GM18870 (cell line): ENCODE measurements at regions not wholly inside any gene's neighbourhood (a gene's known extent, or its start where the extent isn't known, plus 50 kb on each side); places are given as distances from the start of the nearest gene placed in this dataset.

Experiments used
- ATAC-seq: cut with Tn5 transposase; IDR thresholded peaks from one replicate; pipeline ENCODE4 v1.9.1; 2021; ENCODE audit warnings: moderate library complexity; ENCODE audit not compliant: unreplicated experiment

DNA sequence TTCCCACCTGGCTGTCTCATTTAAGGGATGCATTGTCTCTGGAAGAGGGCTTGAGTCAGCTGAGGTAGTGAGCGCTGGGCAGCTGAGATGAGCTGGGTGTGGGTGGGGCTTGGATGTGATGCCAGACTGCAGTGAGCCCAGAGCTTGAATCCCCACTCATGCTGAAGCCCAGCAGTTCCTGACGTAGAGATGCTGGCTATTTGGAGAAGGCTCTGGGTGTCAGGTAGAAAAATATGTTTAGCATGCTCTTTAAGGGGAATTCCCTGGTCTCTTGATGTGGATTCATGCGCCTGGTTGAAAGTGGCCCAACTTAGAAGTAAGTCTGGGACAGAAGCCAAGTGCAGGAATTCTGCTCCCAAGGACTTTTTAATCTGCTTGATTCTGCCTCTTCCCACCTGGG lies 241.5 kb upstream of the IGFBP3 start:
- no peak for ATAC-seq

DNA sequence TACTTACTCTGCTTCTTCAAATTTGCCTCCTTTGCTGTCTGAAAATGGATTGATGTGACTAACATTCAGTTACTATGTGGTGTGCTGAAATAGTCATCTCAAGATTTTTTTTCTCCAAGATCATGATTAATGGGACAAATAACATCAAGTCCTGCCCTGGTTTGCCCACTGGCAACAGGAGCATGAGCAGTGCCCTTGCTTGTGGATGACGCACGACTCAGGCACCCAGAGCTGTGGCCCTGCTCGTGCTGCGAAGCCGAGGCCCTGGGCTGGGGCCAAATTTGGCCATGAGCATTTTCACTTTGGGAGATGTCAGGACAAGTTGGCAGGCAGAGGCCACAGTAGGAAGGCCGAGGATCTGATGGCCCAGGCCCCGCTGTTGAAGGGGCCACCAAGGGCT lies 239.8 kb upstream of the IGFBP3 start:
- no peak for ATAC-seq

GRCh38 chr7:46157931-46158330 lies 236.9 kb upstream of the IGFBP3 start:
- no peak for ATAC-seq

- no peak for ATAC-seq
Measured at GRCh38 chr7:46157404-46157803, 236.3 kb upstream of the IGFBP3 start.

GRCh38 chr7:46156853-46157252 lies 235.8 kb upstream of the IGFBP3 start:
- no peak for ATAC-seq

GRCh38 chr7:46156086-46156485 lies 235.0 kb upstream of the IGFBP3 start:
- no peak for ATAC-seq

DNA sequence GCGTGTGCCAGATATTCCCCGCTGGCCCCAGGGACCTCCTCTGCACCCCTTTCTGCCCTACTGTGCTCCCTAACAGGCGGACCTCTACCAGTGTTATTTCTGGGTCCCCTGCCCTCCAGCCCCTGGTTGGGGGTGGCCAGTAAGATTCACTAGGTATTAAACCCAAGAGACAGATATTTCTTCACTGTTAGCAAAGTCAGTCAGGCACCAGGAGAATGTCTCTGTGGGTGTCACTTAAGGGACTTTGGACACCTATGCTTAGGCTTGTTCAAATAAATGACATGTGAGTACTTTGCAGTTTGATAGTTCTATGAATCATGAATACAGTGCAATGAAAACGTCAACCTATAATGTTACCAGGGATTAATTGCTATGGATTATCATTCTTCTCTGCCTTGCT lies 234.3 kb upstream of the IGFBP3 start:
- ATAC-seq: no peak

- peak; percentile 79 for ATAC-seq
Measured at GRCh38 chr7:46153951-46154787, 233.1 kb upstream of the IGFBP3 start.

GRCh38 chr7:46153583-46153950 lies 232.5 kb upstream of the IGFBP3 start:
- peak; percentile 52 for ATAC-seq

GRCh38 chr7:46152696-46153095 lies 231.6 kb upstream of the IGFBP3 start:
- no peak for ATAC-seq

DNA sequence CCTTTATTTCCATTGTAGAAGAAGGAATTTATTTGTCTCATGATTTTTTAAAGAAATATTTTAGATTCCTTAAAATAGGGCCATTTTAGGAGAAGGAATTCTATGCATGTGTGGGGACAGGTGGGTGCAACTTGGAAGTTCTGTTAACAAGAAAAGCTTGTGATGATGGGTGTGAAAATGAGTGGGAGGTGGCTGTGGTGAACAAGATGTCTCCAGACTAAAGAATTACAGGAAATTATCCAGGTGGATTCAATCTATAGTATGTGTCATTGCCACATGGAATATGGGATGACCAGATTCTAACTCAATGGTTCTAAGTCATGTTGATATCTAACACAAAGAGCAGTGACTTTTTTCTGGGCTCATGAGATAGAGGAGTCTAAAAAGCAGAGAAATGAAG lies 229.6 kb upstream of the IGFBP3 start:
- ATAC-seq: no peak

DNA sequence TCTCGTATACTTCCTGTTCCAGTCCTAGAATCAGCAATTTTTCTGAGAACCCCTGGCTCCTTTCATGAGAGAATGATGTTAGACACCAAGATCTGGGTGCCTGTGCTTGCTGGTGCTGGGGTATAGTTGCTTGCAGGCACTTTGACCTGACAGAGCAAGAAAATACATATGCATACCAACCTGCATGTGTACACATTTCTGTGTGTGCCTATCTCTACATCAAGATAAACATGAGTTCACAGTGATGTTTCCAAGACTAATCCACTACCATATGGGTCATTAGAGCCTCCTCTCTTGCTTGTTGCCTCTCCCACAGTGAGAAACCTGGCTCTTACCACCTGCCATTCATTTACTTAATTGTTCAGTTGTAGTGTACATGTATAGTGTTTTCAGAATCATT lies 229.1 kb upstream of the IGFBP3 start:
- no peak for ATAC-seq

DNA sequence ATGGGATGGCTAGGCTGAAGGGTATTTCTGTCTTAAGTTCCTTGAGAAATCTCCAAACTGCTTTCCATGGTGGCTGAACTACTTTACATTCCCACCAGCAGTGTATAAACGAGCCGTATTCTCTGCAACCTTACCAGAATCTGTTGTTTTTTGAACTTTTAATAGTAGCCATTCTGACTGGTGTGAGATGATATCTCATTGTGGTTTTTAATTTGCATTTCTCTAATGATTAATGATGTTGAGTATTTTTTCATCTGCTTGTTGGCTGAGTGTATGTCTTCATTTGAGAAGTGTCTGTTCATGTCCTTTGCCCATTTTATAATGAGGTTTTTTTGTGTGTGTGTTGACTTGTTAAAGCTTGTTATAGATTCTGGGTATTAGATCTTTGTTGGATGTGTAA lies 226.8 kb upstream of the IGFBP3 start:
- no peak for ATAC-seq

DNA sequence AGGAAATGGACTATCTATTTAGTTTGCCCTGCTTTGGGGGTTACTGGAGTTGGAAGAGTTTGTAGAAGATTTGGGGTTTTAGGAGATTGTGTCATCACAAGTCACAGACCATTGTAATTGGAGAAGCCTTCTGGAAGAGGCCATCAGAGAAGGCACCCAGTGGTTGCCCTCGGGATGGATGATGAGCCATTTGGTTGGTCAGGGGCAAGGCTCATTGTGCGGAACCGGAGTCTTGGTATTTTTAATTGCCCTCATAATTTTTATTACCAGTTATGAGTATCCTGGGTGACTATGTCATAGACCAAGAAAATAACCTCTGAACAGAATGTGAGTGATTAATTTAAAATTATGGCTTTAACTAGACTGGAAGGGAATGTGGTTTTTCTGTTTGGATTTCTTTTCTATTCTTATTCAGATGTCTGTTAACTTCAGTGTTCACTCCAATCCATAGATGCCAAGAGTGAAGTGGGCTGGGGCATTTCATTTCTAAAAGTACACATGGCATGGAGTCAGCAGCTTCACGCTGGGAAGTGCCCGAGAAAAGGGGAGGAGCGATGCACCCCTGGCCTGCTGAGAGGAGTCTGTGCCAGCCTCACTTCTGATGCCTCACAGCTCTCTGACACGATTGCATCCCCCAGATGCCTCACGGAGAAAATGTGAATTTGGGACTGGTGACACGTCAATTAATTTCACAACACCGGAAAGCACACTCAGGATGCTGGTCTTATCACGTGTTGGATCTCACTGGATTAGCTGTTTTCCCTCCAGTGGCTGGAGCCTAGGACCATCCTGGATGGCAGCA lies 225.6 kb upstream of the IGFBP3 start:
- no peak for ATAC-seq

DNA sequence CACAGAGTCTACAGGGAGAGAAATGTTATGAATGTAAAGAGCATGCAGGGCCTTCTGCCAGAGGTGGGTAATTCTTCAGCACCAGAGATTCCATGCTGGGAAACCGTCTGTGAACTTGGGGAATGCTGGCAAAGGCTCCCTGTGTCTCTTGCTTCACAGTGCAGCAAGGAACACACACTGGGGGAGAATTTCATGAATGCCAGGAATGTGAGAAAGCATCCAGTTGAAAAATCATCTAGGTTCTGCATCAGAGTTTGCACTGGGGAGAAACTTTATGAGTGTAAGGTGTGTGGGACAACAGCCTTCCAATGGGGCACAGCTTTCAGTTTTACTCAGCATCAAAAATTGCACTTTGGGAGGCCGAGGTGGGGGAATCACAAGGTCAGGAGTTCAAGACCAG lies 224.3 kb upstream of the IGFBP3 start:
- ATAC-seq: no peak

DNA sequence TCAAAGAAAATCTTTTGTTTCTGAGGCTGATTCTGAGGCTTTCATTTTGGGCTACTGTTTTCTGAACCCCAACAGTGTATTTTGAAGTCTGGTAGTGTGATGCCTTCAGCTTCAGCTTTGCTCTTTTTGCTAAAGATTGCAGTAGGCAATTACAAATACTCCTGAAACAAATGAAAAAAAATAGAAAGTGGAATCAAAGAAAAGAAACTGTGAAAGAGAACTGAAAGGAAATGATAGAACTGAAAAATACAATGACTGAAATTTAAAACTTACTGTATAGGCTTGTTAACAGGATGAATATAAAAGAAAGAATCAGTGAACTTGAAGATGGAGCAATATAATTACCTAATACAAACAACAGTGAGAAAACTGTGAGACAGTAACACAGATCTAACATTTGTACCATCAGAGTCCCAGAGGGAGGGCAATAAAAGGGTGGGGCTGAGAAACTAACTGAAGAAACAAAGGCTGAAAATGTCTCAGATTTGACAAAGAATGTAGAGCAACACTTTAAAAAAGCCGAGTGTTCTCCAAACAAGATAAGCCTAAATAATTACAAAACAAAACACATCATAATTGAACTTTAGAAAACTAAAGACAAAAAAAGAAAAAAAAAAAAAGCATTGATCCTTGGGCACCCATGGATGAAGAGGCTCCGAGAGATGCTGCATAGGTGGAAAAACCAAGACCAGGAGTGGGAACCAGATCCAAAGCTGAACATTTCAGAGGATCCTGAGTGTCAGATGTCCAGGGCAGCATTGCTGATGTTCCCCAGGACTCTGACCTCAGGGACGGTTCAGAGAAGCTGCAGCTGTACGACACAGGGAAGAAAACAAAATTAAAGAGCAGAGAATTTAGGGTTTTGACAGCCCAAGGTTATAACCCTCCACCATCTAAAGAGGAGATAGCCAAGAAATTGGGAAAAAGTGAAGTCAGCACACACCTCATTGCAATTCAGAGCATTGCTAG lies 223.2 kb upstream of the IGFBP3 start:
- peak; percentile 47 for ATAC-seq

- no peak for ATAC-seq
Measured at GRCh38 chr7:46143421-46143820, 222.3 kb upstream of the IGFBP3 start.

DNA sequence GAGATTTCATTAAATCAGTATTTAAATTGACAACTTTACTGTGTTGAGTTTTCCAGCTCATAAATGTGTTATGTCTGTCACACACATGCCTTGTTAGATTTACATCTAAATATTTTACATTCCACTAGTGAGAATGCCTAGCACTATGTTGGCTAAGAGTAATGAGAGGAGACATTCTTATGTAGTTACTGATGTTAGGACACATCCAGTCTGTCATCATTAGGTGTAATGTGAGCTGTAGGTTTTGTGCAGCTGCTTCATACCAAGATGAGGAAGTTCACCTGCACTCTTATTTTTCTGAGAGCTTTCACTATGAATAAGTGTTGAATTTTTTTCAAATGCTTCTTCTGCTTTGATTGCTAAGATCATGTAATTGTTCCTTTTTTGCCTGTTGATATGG lies 218.0 kb upstream of the IGFBP3 start:
- ATAC-seq: peak; percentile 88

GRCh38 chr7:46137725-46138124 lies 216.7 kb upstream of the IGFBP3 start:
- ATAC-seq: no peak

DNA sequence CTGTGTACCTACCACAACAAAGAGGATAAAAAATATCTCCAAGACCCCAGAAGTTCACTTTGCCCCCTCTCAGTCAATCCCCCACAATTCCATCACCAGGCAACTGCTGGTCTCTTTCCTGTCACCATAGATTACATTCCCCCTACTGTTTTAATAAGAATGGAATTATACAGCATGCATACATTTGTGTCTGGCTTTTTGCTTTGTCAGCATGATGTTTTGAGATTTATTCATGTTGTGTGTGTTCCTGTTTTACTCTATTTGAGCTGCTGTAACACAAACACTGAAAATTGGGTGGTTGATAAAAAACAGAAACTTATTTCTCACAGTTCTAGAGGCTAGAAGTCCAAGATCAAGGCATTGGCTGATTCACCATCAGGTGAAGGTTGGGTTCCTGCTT lies 214.5 kb upstream of the IGFBP3 start:
- no peak for ATAC-seq

GRCh38 chr7:46134795-46135194 lies 213.7 kb upstream of the IGFBP3 start:
- ATAC-seq: no peak
